ENCODE measurements at regions not wholly inside any gene's neighbourhood (a gene's known extent, or its start where the extent isn't known, plus 50 kb on each side); places are given as distances from the start of the nearest gene placed in this dataset.
"Not testable (repeated sequence)": the region's sequence is repeated elsewhere in the genome, so short reads cannot be mapped to it uniquely, and the experiment has no call there.

DNA sequence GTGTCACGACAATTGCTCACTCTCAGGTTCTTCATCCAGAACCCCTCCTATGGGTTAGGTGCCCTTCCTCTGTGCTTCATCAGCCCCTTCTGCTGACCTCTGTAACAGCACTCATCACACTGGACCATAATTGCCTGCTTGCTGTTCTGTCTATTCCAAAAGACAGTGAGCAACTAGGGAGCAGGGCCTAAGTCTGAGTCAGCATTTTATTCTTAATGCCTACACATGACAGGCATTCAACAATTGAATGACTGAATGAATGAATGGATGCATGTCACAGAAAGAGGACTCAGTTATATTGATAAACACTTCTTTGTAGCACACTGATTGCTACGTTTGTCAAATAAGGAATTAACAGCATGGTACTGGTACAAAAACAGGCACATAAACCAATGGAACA, 317.0 kb downstream of the ZIC3 start:
- DNase-seq (ENCODE audit: low spot score) = no peak

DNA sequence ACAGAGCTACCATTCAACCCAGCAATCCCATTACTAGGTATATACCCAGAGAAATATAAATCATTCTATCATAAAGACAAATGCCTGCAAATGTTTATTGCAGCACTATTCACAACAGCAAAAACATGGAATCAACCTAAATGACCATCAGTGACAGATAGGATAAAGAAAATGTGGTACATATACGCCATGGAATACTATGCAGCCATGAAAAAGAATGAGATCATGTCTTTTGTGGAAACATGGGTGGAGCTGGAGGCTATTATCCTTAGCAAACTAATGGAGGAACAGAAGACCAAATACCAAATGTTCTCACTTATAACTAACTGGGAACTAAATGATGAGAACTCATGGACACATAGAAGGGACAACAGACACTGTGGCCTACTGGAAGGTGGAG, 318.9 kb downstream of the ZIC3 start:
- not testable (repeated sequence) for DNase-seq (ENCODE audit: low spot score)

DNA sequence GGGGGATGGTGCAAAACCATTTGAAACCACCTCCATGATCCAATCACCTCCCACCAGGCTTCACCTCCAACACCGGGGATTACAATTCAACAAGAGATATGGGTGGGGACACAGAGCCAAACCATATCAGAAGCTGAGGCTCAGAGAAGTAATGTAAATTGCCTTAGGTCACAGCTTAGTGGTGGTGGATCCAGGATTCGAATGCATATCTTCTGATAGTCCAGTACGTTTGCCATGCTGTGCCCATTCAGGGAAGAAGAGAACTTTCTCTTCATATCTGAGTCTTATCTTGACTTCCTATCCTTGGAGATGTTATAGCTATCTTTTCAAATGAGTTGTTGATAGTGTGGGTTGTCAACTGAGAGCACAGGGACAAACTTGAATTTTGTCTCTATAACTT, 325.5 kb downstream of the ZIC3 start:
- no peak for DNase-seq (ENCODE audit: low spot score)

GRCh38 chrX:137896123-137896522, 330.2 kb downstream of the ZIC3 start:
- no peak for DNase-seq (ENCODE audit: low spot score)

- no peak for DNase-seq (ENCODE audit: low spot score)
Measured at GRCh38 chrX:137915466-137915865, 349.5 kb downstream of the ZIC3 start.

- no peak for DNase-seq (ENCODE audit: low spot score)
Measured at GRCh38 chrX:137916090-137916746, 350.3 kb downstream of the ZIC3 start.

GRCh38 chrX:137926090-137926489, 360.2 kb downstream of the ZIC3 start:
- peak; percentile 46 for DNase-seq (ENCODE audit: low spot score)

- DNase-seq (ENCODE audit: low spot score) = no peak
Measured at GRCh38 chrX:137929951-137930350, 364.0 kb downstream of the ZIC3 start.

DNA sequence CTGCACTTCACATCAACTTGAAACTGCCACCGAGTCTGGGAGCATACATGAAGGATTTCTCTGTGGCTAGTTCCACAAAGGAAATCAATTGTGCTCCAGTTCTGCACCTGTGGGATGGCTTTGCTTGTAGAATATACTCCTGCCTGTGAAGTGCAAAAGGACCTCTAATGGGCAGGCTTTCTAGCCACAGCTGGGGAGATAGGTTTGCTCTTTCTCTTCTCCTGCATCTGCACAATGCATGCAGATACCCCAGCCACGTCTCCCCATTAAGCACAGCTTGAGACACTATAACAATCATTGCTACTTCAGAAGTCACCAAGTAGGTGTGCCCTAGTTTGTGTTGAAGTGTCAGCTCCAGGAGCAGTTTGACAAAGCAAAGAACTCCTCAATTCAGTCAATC, 364.6 kb downstream of the ZIC3 start:
- no peak for DNase-seq (ENCODE audit: low spot score)

DNA sequence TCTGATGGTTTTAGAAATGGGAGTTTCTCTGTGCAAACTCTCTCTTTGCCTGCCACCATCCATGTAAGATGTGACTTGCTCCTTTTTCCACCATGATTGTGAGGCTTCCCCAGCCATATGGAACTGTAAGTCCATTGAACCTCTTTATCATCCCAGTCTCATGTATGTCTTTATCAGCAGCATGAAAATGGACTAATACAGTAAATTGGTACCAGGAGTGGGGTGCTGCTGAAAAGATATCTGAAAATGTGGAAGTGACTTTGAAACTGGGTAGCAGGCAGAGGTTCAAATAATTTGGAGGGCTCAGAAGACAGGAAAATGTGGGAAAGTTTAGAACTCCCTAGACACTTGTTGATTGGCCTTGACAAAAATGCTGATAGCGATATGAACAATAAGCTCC, 368.3 kb downstream of the ZIC3 start:
- not testable (repeated sequence) for DNase-seq (ENCODE audit: low spot score)

- DNase-seq (ENCODE audit: low spot score) = not testable (repeated sequence)
Measured at GRCh38 chrX:137934887-137935286, 369.0 kb downstream of the ZIC3 start.

GRCh38 chrX:137945470-137945869, 379.5 kb downstream of the ZIC3 start:
- DNase-seq (ENCODE audit: low spot score) = no peak

DNA sequence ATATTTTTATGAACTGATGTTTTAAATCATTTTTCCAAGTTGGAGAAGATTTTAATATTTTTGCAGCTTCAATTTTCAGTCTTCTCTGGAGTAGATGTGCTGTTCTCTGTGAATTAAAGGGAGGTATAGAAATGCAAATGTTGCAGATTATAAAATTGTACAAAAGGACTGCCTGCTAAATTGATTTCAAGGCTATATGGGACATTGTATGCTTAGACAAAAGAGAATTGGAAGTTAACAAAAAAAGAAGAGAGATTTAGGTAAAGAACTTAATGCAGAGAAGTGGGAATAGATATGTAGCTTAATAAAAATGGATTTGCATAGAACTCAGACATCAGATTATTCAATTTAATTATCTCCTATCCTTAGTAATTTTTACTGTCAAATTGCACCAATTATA, 403.3 kb downstream of the ZIC3 start:
- no peak for DNase-seq (ENCODE audit: low spot score)

DNA sequence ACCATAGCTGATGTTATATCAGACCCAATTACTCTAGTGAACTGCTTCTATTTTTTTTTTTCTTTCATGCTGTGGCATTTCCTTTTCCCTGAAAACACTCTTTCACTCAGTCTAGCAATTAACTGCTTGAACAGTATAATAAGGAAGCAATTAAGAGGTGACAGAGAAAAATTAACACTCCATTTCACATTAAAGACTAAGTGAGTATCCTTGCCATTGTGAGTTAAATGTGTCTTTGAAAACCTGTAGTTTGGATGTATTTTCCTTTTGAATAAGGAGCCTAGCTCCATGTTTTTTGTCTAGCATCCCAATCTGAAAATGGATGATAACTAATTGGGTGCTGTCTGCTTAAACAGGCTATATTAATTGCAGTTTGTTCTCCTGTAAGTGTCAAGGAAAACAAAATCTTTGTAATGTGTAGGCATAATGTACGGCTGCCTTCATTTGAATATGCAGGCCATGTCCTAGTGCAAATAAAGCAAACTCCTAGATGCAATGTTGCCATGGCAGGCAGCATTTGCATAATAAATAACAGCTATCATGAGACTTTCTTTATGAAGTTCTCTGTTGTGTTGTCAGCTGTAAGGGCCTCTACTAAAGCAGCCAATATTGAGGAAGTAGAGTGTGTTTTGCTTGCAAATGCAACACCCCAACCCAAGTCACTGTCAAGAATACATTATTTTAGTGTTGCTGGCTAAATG, 416.7 kb downstream of the ZIC3 start:
- no peak for DNase-seq (ENCODE audit: low spot score)

DNA sequence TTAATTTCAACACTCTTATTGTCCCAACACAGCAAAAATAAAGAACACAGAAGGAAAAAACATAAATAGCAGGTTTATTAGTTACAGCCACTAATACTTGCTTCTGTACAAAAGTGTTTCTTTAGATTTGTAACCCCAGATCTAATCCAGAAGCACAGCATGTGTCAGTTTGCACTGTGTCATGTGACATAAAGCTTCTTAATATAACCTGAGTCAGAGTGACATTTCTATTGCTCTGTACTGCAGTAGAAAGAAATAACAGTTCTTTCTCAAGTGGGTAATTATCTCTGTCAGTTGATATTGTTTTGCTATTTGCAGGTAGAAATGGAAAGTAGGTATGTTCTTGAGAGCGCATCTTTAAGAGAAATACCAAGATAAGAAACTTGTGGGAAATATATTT, 422.5 kb downstream of the ZIC3 start:
- DNase-seq (ENCODE audit: low spot score) = no peak

- DNase-seq (ENCODE audit: low spot score) = no peak
Measured at GRCh38 chrX:137998619-137999018, 432.7 kb downstream of the ZIC3 start.

- no peak for DNase-seq (ENCODE audit: low spot score)
Measured at GRCh38 chrX:137999071-137999470, 433.1 kb downstream of the ZIC3 start.

GRCh38 chrX:137999552-137999951, 433.6 kb downstream of the ZIC3 start:
- no peak for DNase-seq (ENCODE audit: low spot score)

- DNase-seq (ENCODE audit: low spot score) = no peak
Measured at GRCh38 chrX:138001226-138001625, 435.3 kb downstream of the ZIC3 start.

- no peak for DNase-seq (ENCODE audit: low spot score)
Measured at GRCh38 chrX:138006180-138006579, 440.3 kb downstream of the ZIC3 start.

DNA sequence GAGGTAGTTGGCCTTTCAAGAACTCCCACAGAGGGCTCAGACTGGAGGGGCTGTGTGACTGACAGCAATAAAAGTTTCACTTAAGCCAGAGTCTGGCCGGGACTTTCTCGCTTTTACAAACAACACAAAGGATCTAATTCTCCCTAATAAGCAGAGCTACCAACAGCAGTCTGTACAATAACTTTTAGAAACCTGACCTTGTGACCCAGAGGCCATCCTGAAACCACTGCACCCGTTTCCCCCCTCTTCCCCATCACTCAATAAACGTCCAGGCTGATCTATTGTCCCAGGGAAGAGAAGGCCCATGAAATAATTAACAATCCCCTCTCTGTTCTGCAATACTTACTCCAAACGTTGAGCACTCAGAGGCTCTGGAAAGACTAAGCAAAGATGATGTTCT, 442.4 kb downstream of the ZIC3 start:
- DNase-seq (ENCODE audit: low spot score) = no peak

DNA sequence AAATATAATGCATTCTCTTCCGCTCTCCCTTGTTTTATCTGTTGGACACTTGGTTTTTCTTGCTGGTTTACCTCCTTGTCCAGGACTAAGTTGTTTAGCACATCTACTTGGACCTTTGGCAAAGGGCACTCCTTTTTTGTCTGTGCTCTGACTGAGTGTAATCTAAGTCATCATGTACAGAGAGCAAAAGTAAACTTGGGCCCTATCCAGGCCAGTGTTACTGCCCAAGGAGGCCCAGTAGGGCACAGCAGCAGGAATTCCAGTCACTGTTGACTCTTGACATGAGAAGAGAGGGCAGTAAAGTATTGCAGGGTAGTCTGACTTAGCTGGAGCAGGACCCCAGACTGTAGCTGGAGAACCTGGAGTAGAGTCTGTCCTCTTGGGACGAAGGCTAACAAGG, 445.5 kb downstream of the ZIC3 start:
- no peak for DNase-seq (ENCODE audit: low spot score)

GRCh38 chrX:138014577-138014976, 448.6 kb downstream of the ZIC3 start:
- no peak for DNase-seq (ENCODE audit: low spot score)
